Astrocyte (in vitro differentiated cells and primary cell): ENCODE measurements at regions not wholly inside any gene's neighbourhood (a gene's known extent, or its start where the extent isn't known, plus 50 kb on each side); places are given as distances from the start of the nearest gene placed in this dataset.
A peak's percentile ranks its signal among the peaks of the same experiment; 100 is the strongest.

ENCODE experiments used
- DNase-seq: peaks from one replicate; pipeline ENCODE4 v3.0.0-alpha.2; 2010; ENCODE audit warnings: low read depth
- FAIRE-seq: peaks from 2 replicates; lab custom pipeline; 2011; peaks lifted over from hg19 to GRCh38; lab: Jason Lieb, UNC
- H2AFZ ChIP-seq: 2 replicates; pipeline ENCODE4 v1.6.0; 2012; ENCODE audit warnings: low read depth, low read length, inconsistent platforms
- H3K27ac ChIP-seq: 2 replicates; pipeline ENCODE4 v1.5.1; 2011; ENCODE audit warnings: low read depth, low read length, inconsistent platforms
- H3K27me3 ChIP-seq: 2 replicates; pipeline ENCODE4 v1.6.0; 2011; ENCODE audit warnings: low read length, inconsistent platforms; ENCODE audit not compliant: insufficient read depth
- H3K36me3 ChIP-seq: 2 replicates; pipeline ENCODE4 v1.5.1; 2011; ENCODE audit warnings: low read length, inconsistent platforms; ENCODE audit not compliant: insufficient read depth
- H3K4me1 ChIP-seq: 2 replicates; pipeline ENCODE4 v1.5.1; 2011; ENCODE audit warnings: low read length, inconsistent platforms; ENCODE audit not compliant: insufficient read depth
- H3K4me2 ChIP-seq: 2 replicates; pipeline ENCODE4 v1.6.0; 2012; ENCODE audit warnings: low read length, inconsistent platforms
- H3K4me3 ChIP-seq: 2 replicates; pipeline ENCODE4 v1.5.1; 2011; ENCODE audit warnings: low read depth, mild to moderate bottlenecking, low read length, inconsistent platforms; ENCODE audit not compliant: insufficient read depth
- H3K79me2 ChIP-seq: 2 replicates; pipeline ENCODE4 v1.6.0; 2012; ENCODE audit warnings: mild to moderate bottlenecking, low read length, inconsistent platforms; ENCODE audit not compliant: insufficient read depth
- H3K9ac ChIP-seq: 2 replicates; pipeline ENCODE4 v1.6.0; 2012; ENCODE audit warnings: mild to moderate bottlenecking, low read length, inconsistent platforms
- H3K9me3 ChIP-seq: 2 replicates; pipeline ENCODE4 v1.5.1; 2012; ENCODE audit warnings: low read depth, mild to moderate bottlenecking, low read length, inconsistent platforms; ENCODE audit not compliant: insufficient read depth
- H4K20me1 ChIP-seq: 2 replicates; pipeline ENCODE4 v1.6.0; 2012; ENCODE audit warnings: low read length, inconsistent platforms; ENCODE audit not compliant: insufficient read depth
- H3K27ac Mint-ChIP-seq: one replicate; pipeline ENCODE4 v1.8.0; 2021; ENCODE audit warnings: mild to moderate bottlenecking, mixed read lengths; ENCODE audit not compliant: unreplicated experiment
- H3K27me3 Mint-ChIP-seq: one replicate; pipeline ENCODE4 v1.8.0; 2021; ENCODE audit warnings: low read depth, mixed read lengths; ENCODE audit not compliant: unreplicated experiment
- H3K36me3 Mint-ChIP-seq: one replicate; pipeline ENCODE4 v1.8.0; 2021; ENCODE audit warnings: low read depth, mixed read lengths; ENCODE audit not compliant: unreplicated experiment
- H3K4me1 Mint-ChIP-seq: one replicate; pipeline ENCODE4 v1.8.0; 2021; ENCODE audit warnings: low read depth, mixed read lengths; ENCODE audit not compliant: unreplicated experiment
- H3K4me3 Mint-ChIP-seq: one replicate; pipeline ENCODE4 v1.8.0; 2021; ENCODE audit warnings: mild to moderate bottlenecking, moderate library complexity, mixed read lengths; ENCODE audit not compliant: unreplicated experiment
- H3K9me3 Mint-ChIP-seq: one replicate; pipeline ENCODE4 v1.8.0; 2021; ENCODE audit warnings: mild to moderate bottlenecking, mixed read lengths; ENCODE audit not compliant: unreplicated experiment
- EZH2 ChIP-seq: IDR thresholded peaks from 2 replicates; pipeline ENCODE4 v1.6.1; 2012; ENCODE audit warnings: mild to moderate bottlenecking, low read length, inconsistent platforms; ENCODE audit not compliant: insufficient read depth
- TF ChIP-seq, protein P1 (sequence below): IDR thresholded peaks from 2 replicates; pipeline ENCODE4 v1.5.1; 2011; ENCODE audit warnings: low read depth, mild to moderate bottlenecking, inconsistent platforms, low read length, moderate library complexity; ENCODE audit not compliant: insufficient read depth

GRCh38 chr1:97004743-97005142 lies 283.2 kb downstream of the PTBP2 start:
- no peak overlapping the region for H3K4me3 Mint-ChIP-seq
- Histone ChIP-seq H3K9ac (no peak overlapping the region), H2AFZ (no peak overlapping the region), H3K4me1 (peaks cover 19% of the 10 kb centered on the region), H3K79me2 (no peaks in the 10 kb centered on the region), H3K27ac (no peak overlapping the region), H3K4me2 (no peak overlapping the region), H3K36me3 (no peaks in the 10 kb centered on the region), H3K9me3 (no peaks in the 10 kb centered on the region), H4K20me1 (no peaks in the 10 kb centered on the region), H3K27me3 (no peaks in the 10 kb centered on the region), H3K4me3 (no peak overlapping the region)
- no peak for TF ChIP-seq EZH2
- TF ChIP-seq, protein P1, sequence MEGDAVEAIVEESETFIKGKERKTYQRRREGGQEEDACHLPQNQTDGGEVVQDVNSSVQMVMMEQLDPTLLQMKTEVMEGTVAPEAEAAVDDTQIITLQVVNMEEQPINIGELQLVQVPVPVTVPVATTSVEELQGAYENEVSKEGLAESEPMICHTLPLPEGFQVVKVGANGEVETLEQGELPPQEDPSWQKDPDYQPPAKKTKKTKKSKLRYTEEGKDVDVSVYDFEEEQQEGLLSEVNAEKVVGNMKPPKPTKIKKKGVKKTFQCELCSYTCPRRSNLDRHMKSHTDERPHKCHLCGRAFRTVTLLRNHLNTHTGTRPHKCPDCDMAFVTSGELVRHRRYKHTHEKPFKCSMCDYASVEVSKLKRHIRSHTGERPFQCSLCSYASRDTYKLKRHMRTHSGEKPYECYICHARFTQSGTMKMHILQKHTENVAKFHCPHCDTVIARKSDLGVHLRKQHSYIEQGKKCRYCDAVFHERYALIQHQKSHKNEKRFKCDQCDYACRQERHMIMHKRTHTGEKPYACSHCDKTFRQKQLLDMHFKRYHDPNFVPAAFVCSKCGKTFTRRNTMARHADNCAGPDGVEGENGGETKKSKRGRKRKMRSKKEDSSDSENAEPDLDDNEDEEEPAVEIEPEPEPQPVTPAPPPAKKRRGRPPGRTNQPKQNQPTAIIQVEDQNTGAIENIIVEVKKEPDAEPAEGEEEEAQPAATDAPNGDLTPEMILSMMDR: no peak
- no peak for DNase-seq
- FAIRE-seq: peak; percentile 29
- H3K36me3 Mint-ChIP-seq: no peaks in the 10 kb centered on the region
- H3K27ac Mint-ChIP-seq: no peak overlapping the region
- no peaks in the 10 kb centered on the region for H3K9me3 Mint-ChIP-seq
- H3K27me3 Mint-ChIP-seq: no peaks in the 10 kb centered on the region
- peaks cover 24% of the 10 kb centered on the region for H3K4me1 Mint-ChIP-seq

DNA sequence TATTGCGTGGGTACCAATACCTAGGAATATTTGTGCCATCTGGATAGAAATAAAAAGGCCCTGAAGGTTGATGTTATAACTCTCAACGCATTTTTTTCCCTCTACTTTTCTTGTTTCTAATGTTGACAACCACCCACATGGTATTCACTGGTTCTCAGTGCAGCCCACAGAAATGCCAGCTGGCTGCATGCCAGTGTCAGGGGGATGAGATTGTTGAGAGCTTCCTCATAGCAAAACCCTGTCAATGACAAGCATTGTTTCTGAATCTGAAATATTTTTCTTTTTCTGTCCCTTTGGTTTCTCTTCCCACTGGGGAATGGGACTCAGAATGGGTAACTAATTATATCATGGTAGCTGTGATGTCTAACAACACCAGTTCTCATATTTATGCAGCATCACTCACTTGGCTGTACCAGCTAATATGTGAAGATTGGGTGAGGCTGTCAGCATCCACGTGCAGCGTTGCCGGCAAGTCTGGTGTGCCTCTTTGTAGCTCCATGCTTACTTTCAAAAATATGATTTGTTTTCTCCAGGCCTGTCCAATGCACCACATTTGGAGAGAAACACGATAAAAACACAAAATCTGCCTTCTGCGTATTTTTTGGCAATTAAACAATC lies 284.6 kb downstream of the PTBP2 start:
- no peaks in the 10 kb centered on the region for H4K20me1 ChIP-seq
- peaks cover 19% of the 10 kb centered on the region for H3K4me1 ChIP-seq
- peak overlapping the region; percentile 63 for H3K4me2 ChIP-seq
- no peaks in the 10 kb centered on the region for H3K79me2 ChIP-seq
- Mint-ChIP-seq H3K27ac (peak overlapping the region; percentile 29), H3K4me3 (no peak overlapping the region), H3K36me3 (no peaks in the 10 kb centered on the region), H3K4me1 (peaks cover 24% of the 10 kb centered on the region), H3K9me3 (no peaks in the 10 kb centered on the region), H3K27me3 (no peaks in the 10 kb centered on the region)
- FAIRE-seq (peak; percentile 94), DNase-seq (peak; percentile 92)
- H3K9me3 ChIP-seq: no peaks in the 10 kb centered on the region
- no peak overlapping the region for H3K4me3 ChIP-seq
- H2AFZ ChIP-seq: no peak overlapping the region
- H3K27ac ChIP-seq: peak overlapping the region; percentile 45
- H3K27me3 ChIP-seq: no peaks in the 10 kb centered on the region
- H3K9ac ChIP-seq: no peak overlapping the region
- TF ChIP-seq EZH2: no peak
- TF ChIP-seq, protein P1: no peak
- H3K36me3 ChIP-seq: no peaks in the 10 kb centered on the region

GRCh38 chr1:97007840-97008604 lies 286.4 kb downstream of the PTBP2 start:
- Histone ChIP-seq H3K4me3 (no peak overlapping the region), H3K79me2 (no peaks in the 10 kb centered on the region), H2AFZ (no peak overlapping the region), H3K9me3 (no peaks in the 10 kb centered on the region), H3K36me3 (no peaks in the 10 kb centered on the region), H3K27me3 (no peaks in the 10 kb centered on the region), H4K20me1 (no peaks in the 10 kb centered on the region), H3K9ac (no peak overlapping the region), H3K4me1 (peaks cover 19% of the 10 kb centered on the region), H3K4me2 (no peak overlapping the region), H3K27ac (no peak overlapping the region)
- peak; percentile 34 for FAIRE-seq
- TF ChIP-seq, protein P1: no peak
- no peak for TF ChIP-seq EZH2
- peak; percentile 39 for DNase-seq
- no peaks in the 10 kb centered on the region for H3K9me3 Mint-ChIP-seq
- H3K36me3 Mint-ChIP-seq: no peaks in the 10 kb centered on the region
- peaks cover 24% of the 10 kb centered on the region for H3K4me1 Mint-ChIP-seq
- no peak overlapping the region for H3K4me3 Mint-ChIP-seq
- no peak overlapping the region for H3K27ac Mint-ChIP-seq
- H3K27me3 Mint-ChIP-seq: no peaks in the 10 kb centered on the region
